ENCODE measurements at regions not wholly inside any gene's neighbourhood (a gene's known extent, or its start where the extent isn't known, plus 50 kb on each side); places are given as distances from the start of the nearest gene placed in this dataset.

- no peak for DNase-seq
Measured at GRCh38 chr13:74645586-74645985, 511.4 kb upstream of the KLF12 start.

GRCh38 chr13:74644229-74644628, 510.0 kb upstream of the KLF12 start:
- no peak for DNase-seq

- DNase-seq: no peak
Measured at GRCh38 chr13:74641586-74641985, 507.4 kb upstream of the KLF12 start.

- no peak for DNase-seq
Measured at GRCh38 chr13:74633734-74634133, 499.5 kb upstream of the KLF12 start.

- DNase-seq: no peak
Measured at GRCh38 chr13:74629985-74630384, 495.8 kb upstream of the KLF12 start.

- no peak for DNase-seq
Measured at GRCh38 chr13:74625541-74625940, 491.3 kb upstream of the KLF12 start.

- DNase-seq: no peak
Measured at GRCh38 chr13:74623761-74624160, 489.6 kb upstream of the KLF12 start.

GRCh38 chr13:74622284-74622683, 488.1 kb upstream of the KLF12 start:
- DNase-seq: no peak

- DNase-seq: no peak
Measured at GRCh38 chr13:74620711-74621110, 486.5 kb upstream of the KLF12 start.

GRCh38 chr13:74620308-74620707, 486.1 kb upstream of the KLF12 start:
- DNase-seq: no peak

GRCh38 chr13:74597526-74597925, 463.3 kb upstream of the KLF12 start:
- DNase-seq: no peak

- no peak for DNase-seq
Measured at GRCh38 chr13:74596691-74597090, 462.5 kb upstream of the KLF12 start.

GRCh38 chr13:74593688-74594087, 459.5 kb upstream of the KLF12 start:
- no peak for DNase-seq

GRCh38 chr13:74586847-74587246, 452.6 kb upstream of the KLF12 start:
- no peak for DNase-seq

GRCh38 chr13:74576420-74576819, 442.2 kb upstream of the KLF12 start:
- DNase-seq: no peak

- peak; percentile 2 to 47 for DNase-seq
Measured at GRCh38 chr13:74575729-74576125, 441.5 kb upstream of the KLF12 start.

GRCh38 chr13:74574964-74575728, 440.9 kb upstream of the KLF12 start:
- no peak for DNase-seq

GRCh38 chr13:74573654-74574053, 439.4 kb upstream of the KLF12 start:
- no peak for DNase-seq

GRCh38 chr13:74571811-74572210, 437.6 kb upstream of the KLF12 start:
- no peak for DNase-seq

- DNase-seq: no peak
Measured at GRCh38 chr13:74570834-74571233, 436.6 kb upstream of the KLF12 start.

GRCh38 chr13:74570046-74570445, 435.8 kb upstream of the KLF12 start:
- DNase-seq: no peak

- DNase-seq: no peak
Measured at GRCh38 chr13:74569251-74569650, 435.0 kb upstream of the KLF12 start.

GRCh38 chr13:74567485-74567884, 433.3 kb upstream of the KLF12 start:
- no peak for DNase-seq

GRCh38 chr13:74562381-74562780, 428.2 kb upstream of the KLF12 start:
- DNase-seq: no peak

GRCh38 chr13:74561155-74561554, 427.0 kb upstream of the KLF12 start:
- no peak for DNase-seq
